Spleen (tissue), 11 donors: ENCODE measurements at regions not wholly inside any gene's neighbourhood (a gene's known extent, or its start where the extent isn't known, plus 50 kb on each side); places are given as distances from the start of the nearest gene placed in this dataset.

Source experiments
- DNase-seq: peaks from one replicate; pipeline ENCODE4 v3.0.0-alpha.2; 2020
- H3K27ac ChIP-seq, 8 donors: fragments of 200-600 bp; sonication (generic) in 7 of 8; 1 replicate in 4 of 8; 2 replicates in 4 of 8; pipeline versions ENCODE4 v1.5.0 to v1.8.0; 2016 to 2021; ENCODE audit warnings: inconsistent platforms in 4 of 8, mild to moderate bottlenecking in 4 of 8, moderate library complexity in 1 of 8
- H3K27me3 ChIP-seq, 7 donors: fragments of 200-600 bp; sonication (generic) in 6 of 7; replicated peaks in 1 of 7; 1 replicate in 4 of 7; 2 replicates in 3 of 7; pipeline versions ENCODE4 v1.5.0 to v1.8.0; 2016 to 2021; ENCODE audit warnings: inconsistent platforms in 3 of 7, mild to moderate bottlenecking in 1 of 7
- H3K36me3 ChIP-seq, 6 donors: fragments of 200-600 bp; sonication (generic) in 5 of 6; 1 replicate in 4 of 6; 2 replicates in 2 of 6; pipeline versions ENCODE4 v1.5.0 to v1.8.0; 2016 to 2021; ENCODE audit warnings: inconsistent platforms in 2 of 6
- H3K4me1 ChIP-seq, 6 donors: fragments of 200-600 bp; sonication (generic) in 5 of 6; 1 replicate in 3 of 6; 2 replicates in 3 of 6; pipeline versions ENCODE4 v1.5.0 to v1.8.0; 2016 to 2021; ENCODE audit warnings: inconsistent platforms in 3 of 6
- H3K4me3 ChIP-seq, 8 donors: fragments of 200-600 bp; sonication (generic) in 7 of 8; 1 replicate in 4 of 8; 2 replicates in 4 of 8; pipeline versions ENCODE4 v1.5.0 to v1.8.0; 2016 to 2021; ENCODE audit warnings: inconsistent platforms in 4 of 8, mild to moderate bottlenecking in 4 of 8, moderate library complexity in 2 of 8
- H3K9me3 ChIP-seq, 8 donors: fragments of 200-600 bp; sonication (generic) in 7 of 8; 1 replicate in 4 of 8; 2 replicates in 4 of 8; pipeline versions ENCODE4 v1.5.0 to v1.8.0; 2016 to 2021; ENCODE audit warnings: inconsistent platforms in 4 of 8
- POLR2A ChIP-seq, 3 donors: fragments of 450-650 bp; IDR thresholded peaks; one replicate each; pipeline ENCODE4 v1.5.1; 2017; ENCODE audit warnings: antibody characterized with exemption in 3 of 3, mild to moderate bottlenecking in 1 of 3
- POLR2AphosphoS5 ChIP-seq, 3 donors: sonication (generic); formaldehyde crosslinking; IDR thresholded peaks; one replicate each; pipeline ENCODE4 v1.5.1; 2017; ENCODE audit warnings: antibody characterized with exemption in 3 of 3
- WGBS, 5 donors: extraction: QIAGEN DNeasy Blood & Tissue Kit in 3 of 5; methylation state at CpG; one replicate each; pipeline versions ENCODE4 v1.1.5 to v1.1.7; 2013 to 2018; 5-methylcytosine and 5-hydroxymethylcytosine counted together
- intact Hi-C: fragments of 100-400 bp; cut with DNase I; formaldehyde crosslinking; loops from one replicate; pipeline ENCODE4 v1.15.0; 2023; ENCODE audit warnings: low total_unique reads
- TF ChIP-seq, protein P1 (sequence below), 11 experiments: fragments of 200-600 bp in 7 of 11; fragments of 450-650 bp in 4 of 11; sonication (generic) in 4 of 11; IDR thresholded peaks in 8 of 11; conservative IDR thresholded peaks in 3 of 11; 1 replicate in 7 of 11; 2 replicates in 4 of 11; pipeline versions ENCODE4 v1.4.0 to v1.8.0; 2016 to 2021; ENCODE audit warnings: antibody characterized with exemption in 11 of 11, inconsistent platforms in 4 of 11, mild to moderate bottlenecking in 1 of 11
- donor health status: healthy with polysubstance abuse.
- donor health status: DM: no; HTN: no; CAD: no; lungs with moderate emphysema.
- donor health status: DM: no; HTN: no; CAD: no.
- donor health status: Bipolar disorder and iron deficiency.
- donor health status: healthy.
- donor health status: DM: no; HTN: no; CAD: no.
- donor health status: DM: yes; HTN: yes; CAD: no.

- no peak for DNase-seq
- no peak overlapping the region for H3K27ac ChIP-seq
- H3K4me1 ChIP-seq: no peaks in the 10 kb centered on the region
- no peaks in the 10 kb centered on the region for H3K36me3 ChIP-seq
- no peak overlapping the region for H3K4me3 ChIP-seq
- intact Hi-C loops: no loop called here
- no peaks in the 10 kb centered on the region for H3K27me3 ChIP-seq
- peaks cover 0 to 4% (median 0%) of the 10 kb centered on the region in 8 donors for H3K9me3 ChIP-seq
- 74 to 97% (median 86%) methylated on average over 2 of the region's 2 CpGs for WGBS, 5 donors
- no peak for TF ChIP-seq POLR2AphosphoS5 (IDR thresholded peaks at IDR 0.05)
- no peak for TF ChIP-seq POLR2A (IDR thresholded peaks at IDR 0.05)
- TF ChIP-seq, protein P1, sequence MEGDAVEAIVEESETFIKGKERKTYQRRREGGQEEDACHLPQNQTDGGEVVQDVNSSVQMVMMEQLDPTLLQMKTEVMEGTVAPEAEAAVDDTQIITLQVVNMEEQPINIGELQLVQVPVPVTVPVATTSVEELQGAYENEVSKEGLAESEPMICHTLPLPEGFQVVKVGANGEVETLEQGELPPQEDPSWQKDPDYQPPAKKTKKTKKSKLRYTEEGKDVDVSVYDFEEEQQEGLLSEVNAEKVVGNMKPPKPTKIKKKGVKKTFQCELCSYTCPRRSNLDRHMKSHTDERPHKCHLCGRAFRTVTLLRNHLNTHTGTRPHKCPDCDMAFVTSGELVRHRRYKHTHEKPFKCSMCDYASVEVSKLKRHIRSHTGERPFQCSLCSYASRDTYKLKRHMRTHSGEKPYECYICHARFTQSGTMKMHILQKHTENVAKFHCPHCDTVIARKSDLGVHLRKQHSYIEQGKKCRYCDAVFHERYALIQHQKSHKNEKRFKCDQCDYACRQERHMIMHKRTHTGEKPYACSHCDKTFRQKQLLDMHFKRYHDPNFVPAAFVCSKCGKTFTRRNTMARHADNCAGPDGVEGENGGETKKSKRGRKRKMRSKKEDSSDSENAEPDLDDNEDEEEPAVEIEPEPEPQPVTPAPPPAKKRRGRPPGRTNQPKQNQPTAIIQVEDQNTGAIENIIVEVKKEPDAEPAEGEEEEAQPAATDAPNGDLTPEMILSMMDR (IDR thresholded peaks at IDR 0.05 in 8 of 11, conservative IDR thresholded peaks at IDR 0.05 in 3 of 11): no peak
These were observed 326.9 kb upstream of the HNRNPA3 start for GRCh38 chr2:176885661-176886060.

GRCh38 chr2:176891105-176891504 lies 321.5 kb upstream of the HNRNPA3 start:
- peak overlapping the region in 5 of 8 donors; percentile 12 to 54 (median 32) for H3K27ac ChIP-seq

GRCh38 chr2:176891857-176892256 lies 320.7 kb upstream of the HNRNPA3 start:
- intact Hi-C loops: no loop called here
- Histone ChIP-seq H3K4me3 (no peak overlapping the region), H3K4me1 (no peaks in the 10 kb centered on the region), H3K36me3 (no peaks in the 10 kb centered on the region), H3K9me3 (no peaks in the 10 kb centered on the region), H3K27me3 (no peaks in the 10 kb centered on the region), H3K27ac (peak overlapping the region in 1 of 8 donors; percentile 54)
- TF ChIP-seq, protein P1 (IDR thresholded peaks at IDR 0.05 in 8 of 11, conservative IDR thresholded peaks at IDR 0.05 in 3 of 11): no peak
- no peak for TF ChIP-seq POLR2AphosphoS5 (IDR thresholded peaks at IDR 0.05)
- no peak for TF ChIP-seq POLR2A (IDR thresholded peaks at IDR 0.05)
- WGBS, 5 donors: 32 to 78% (median 67%) methylated on average over 1 of the region's 1 CpG
- no peak for DNase-seq

More at GRCh38 chr2:176891105-176891504, 321.5 kb upstream of the HNRNPA3 start:
- TF ChIP-seq POLR2AphosphoS5 (IDR thresholded peaks at IDR 0.05) (peak in 1 of 3 donors; percentile 65), POLR2A (IDR thresholded peaks at IDR 0.05) (no peak)
- H3K4me1 ChIP-seq: no peaks in the 10 kb centered on the region
- no peaks in the 10 kb centered on the region for H3K36me3 ChIP-seq
- WGBS, 5 donors: 37 to 68% (median 46%) methylated on average over 4 of the region's 4 CpGs
- intact Hi-C loops: no loop called here
- DNase-seq: no peak
- H3K9me3 ChIP-seq: no peaks in the 10 kb centered on the region
- no peaks in the 10 kb centered on the region for H3K27me3 ChIP-seq
- H3K4me3 ChIP-seq: no peak overlapping the region

GRCh38 chr2:176892676-176893226 lies 319.8 kb upstream of the HNRNPA3 start:
- DNase-seq: no peak
- intact Hi-C loops: no loop called here
- 86 to 96% (median 92%) methylated on average over 2 of the region's 2 CpGs for WGBS, 5 donors
- Histone ChIP-seq H3K27ac (no peak overlapping the region), H3K36me3 (no peaks in the 10 kb centered on the region), H3K4me1 (no peaks in the 10 kb centered on the region), H3K9me3 (no peaks in the 10 kb centered on the region), H3K4me3 (no peak overlapping the region), H3K27me3 (no peaks in the 10 kb centered on the region)
- no peak for TF ChIP-seq POLR2A (IDR thresholded peaks at IDR 0.05)
- TF ChIP-seq, protein P1 (IDR thresholded peaks at IDR 0.05 in 8 of 11, conservative IDR thresholded peaks at IDR 0.05 in 3 of 11): no peak
- no peak for TF ChIP-seq POLR2AphosphoS5 (IDR thresholded peaks at IDR 0.05)
